KMS-11 (cell line): ENCODE measurements at regions not wholly inside any gene's neighbourhood (a gene's known extent, or its start where the extent isn't known, plus 50 kb on each side); places are given as distances from the start of the nearest gene placed in this dataset.

Source experiments
- H2AFZ ChIP-seq: fragments of 200-600 bp; sonication (generic); 2 replicates; pipeline ENCODE4 v1.6.1; 2016; ENCODE audit warnings: antibody characterized with exemption, mixed run types, low read depth
- H3K27ac ChIP-seq: fragments of 200-600 bp; sonication (generic); 2 replicates; pipeline ENCODE4 v1.6.1; 2016; ENCODE audit warnings: mild to moderate bottlenecking, mixed run types
- H3K27me3 ChIP-seq: fragments of 200-600 bp; sonication (generic); 2 replicates; pipeline ENCODE4 v1.6.1; 2017; ENCODE audit warnings: mild to moderate bottlenecking, low read depth, mixed run types, moderate library complexity; ENCODE audit not compliant: insufficient read depth
- H3K36me3 ChIP-seq: fragments of 200-600 bp; sonication (generic); 2 replicates; pipeline ENCODE4 v1.6.1; 2017; ENCODE audit warnings: mild to moderate bottlenecking, mixed run types; ENCODE audit not compliant: insufficient read depth
- H3K4me1 ChIP-seq: fragments of 200-600 bp; sonication (generic); 2 replicates; pipeline ENCODE4 v1.6.1; 2016; ENCODE audit warnings: mild to moderate bottlenecking, low read depth, mixed run types; ENCODE audit not compliant: poor library complexity, severe bottlenecking
- H3K4me2 ChIP-seq: fragments of 200-600 bp; sonication (generic); 2 replicates; pipeline ENCODE4 v1.7.0; 2016; ENCODE audit warnings: mild to moderate bottlenecking, mixed run types
- H3K4me3 ChIP-seq: fragments of 200-600 bp; sonication (generic); IDR thresholded peaks from 2 replicates; pipeline ENCODE4 v1.6.1; 2017; ENCODE audit warnings: low read depth, low read length, mixed read lengths; ENCODE audit not compliant: insufficient read depth
- H3K79me2 ChIP-seq: fragments of 200-600 bp; sonication (generic); 2 replicates; pipeline ENCODE4 v1.6.1; 2016; ENCODE audit warnings: low read depth, mixed run types; ENCODE audit not compliant: insufficient read depth
- H3K9ac ChIP-seq: fragments of 200-600 bp; sonication (generic); 2 replicates; pipeline ENCODE4 v1.6.1; 2016; ENCODE audit warnings: mild to moderate bottlenecking, mixed run types
- H4K20me1 ChIP-seq: fragments of 200-600 bp; sonication (generic); 2 replicates; pipeline ENCODE4 v1.6.1; 2016; ENCODE audit warnings: mild to moderate bottlenecking, mixed run types; ENCODE audit not compliant: insufficient read depth
- CTCF ChIP-seq: fragments of 200-600 bp; sonication (generic); conservative IDR thresholded peaks from 2 replicates; pipeline ENCODE4 v1.6.1; 2017; ENCODE audit warnings: low read depth, mild to moderate bottlenecking, antibody characterized with exemption, low read length, moderate library complexity, mixed read lengths

- H2AFZ ChIP-seq = no peak overlapping the region
Measured at GRCh38 chr5:66511491-66511890, 84.7 kb upstream of the MAST4 start.

GRCh38 chr5:66513130-66513529, 83.1 kb upstream of the MAST4 start:
- Histone ChIP-seq H3K27me3 (no peaks in the 10 kb centered on the region), H3K4me1 (no peaks in the 10 kb centered on the region), H3K27ac (no peak overlapping the region), H2AFZ (no peak overlapping the region), H3K4me3 (no peak overlapping the region), H3K9ac (no peak overlapping the region), H4K20me1 (no peaks in the 10 kb centered on the region), H3K36me3 (no peaks in the 10 kb centered on the region), H3K79me2 (no peaks in the 10 kb centered on the region), H3K4me2 (no peak overlapping the region)
- no peak for TF ChIP-seq CTCF

More at GRCh38 chr5:66511491-66511890, 84.7 kb upstream of the MAST4 start:
- no peak overlapping the region for H3K4me2 ChIP-seq
- no peaks in the 10 kb centered on the region for H4K20me1 ChIP-seq
- H3K79me2 ChIP-seq = no peaks in the 10 kb centered on the region
- no peaks in the 10 kb centered on the region for H3K36me3 ChIP-seq
- no peaks in the 10 kb centered on the region for H3K4me1 ChIP-seq
- H3K4me3 ChIP-seq = no peak overlapping the region
- H3K27me3 ChIP-seq = no peaks in the 10 kb centered on the region
- no peak overlapping the region for H3K9ac ChIP-seq
- TF ChIP-seq CTCF = no peak
- H3K27ac ChIP-seq = no peak overlapping the region

- no peak overlapping the region for H3K4me3 ChIP-seq
- TF ChIP-seq CTCF = no peak
- no peaks in the 10 kb centered on the region for H3K79me2 ChIP-seq
- H3K4me2 ChIP-seq = no peak overlapping the region
- no peak overlapping the region for H3K27ac ChIP-seq
- H4K20me1 ChIP-seq = no peaks in the 10 kb centered on the region
- H3K36me3 ChIP-seq = no peaks in the 10 kb centered on the region
- H2AFZ ChIP-seq = no peak overlapping the region
- no peaks in the 10 kb centered on the region for H3K27me3 ChIP-seq
- H3K4me1 ChIP-seq = no peaks in the 10 kb centered on the region
- H3K9ac ChIP-seq = no peak overlapping the region
Measured at GRCh38 chr5:66515209-66515608, 81.0 kb upstream of the MAST4 start.

GRCh38 chr5:66516550-66516949, 79.6 kb upstream of the MAST4 start:
- Histone ChIP-seq H3K27me3 (no peaks in the 10 kb centered on the region), H3K36me3 (no peaks in the 10 kb centered on the region), H4K20me1 (no peaks in the 10 kb centered on the region), H3K9ac (no peak overlapping the region), H3K4me1 (no peaks in the 10 kb centered on the region), H3K4me3 (no peak overlapping the region), H3K79me2 (no peaks in the 10 kb centered on the region), H3K27ac (no peak overlapping the region), H3K4me2 (no peak overlapping the region), H2AFZ (no peak overlapping the region)
- TF ChIP-seq CTCF = no peak
